DND-41 (cell line): ENCODE measurements at regions not wholly inside any gene's neighbourhood (a gene's known extent, or its start where the extent isn't known, plus 50 kb on each side); places are given as distances from the start of the nearest gene placed in this dataset.

Experiments
- CTCF ChIP-seq: IDR thresholded peaks from 2 replicates; pipeline ENCODE4 v1.5.1; 2012; ENCODE audit warnings: borderline replicate concordance, low read length, moderate library complexity, mild to moderate bottlenecking; ENCODE audit not compliant: poor library complexity, severe bottlenecking; ENCODE audit errors: extremely low read depth
- EZH2 ChIP-seq: IDR thresholded peaks from 3 replicates; pipeline ENCODE4 v1.6.1; 2012; ENCODE audit warnings: borderline replicate concordance, low read depth, mild to moderate bottlenecking, moderate library complexity, low read length, inconsistent platforms; ENCODE audit not compliant: severe bottlenecking

DNA sequence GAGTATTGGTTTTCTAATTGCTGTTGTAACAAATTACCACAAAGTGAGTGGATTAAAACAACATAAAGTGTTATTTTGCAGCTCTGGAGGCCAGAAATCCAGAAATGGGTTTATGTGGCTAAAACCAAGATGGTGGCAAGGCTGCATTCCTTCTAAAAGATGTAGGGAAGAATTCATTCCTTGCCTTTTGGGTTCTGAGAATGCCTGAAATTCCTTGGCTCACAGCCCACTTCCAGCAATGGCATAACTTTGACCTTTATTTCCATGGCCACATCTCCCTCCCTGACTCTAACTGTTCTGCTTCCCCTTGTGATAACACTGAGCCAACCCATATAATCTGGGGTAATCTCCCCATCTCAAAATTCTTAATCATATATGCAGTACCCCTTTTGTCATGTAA is 269.6 kb upstream of the RPL38 start:
- TF ChIP-seq CTCF (no peak), EZH2 (no peak)
